Effector memory CD8-positive, alpha-beta T cell (primary cell): ENCODE measurements at regions not wholly inside any gene's neighbourhood (a gene's known extent, or its start where the extent isn't known, plus 50 kb on each side); places are given as distances from the start of the nearest gene placed in this dataset.

Source experiments
- ATAC-seq: fragments of 150-1000 bp; cut with Tn5 transposase; replicated peaks from 2 replicates; pipeline ENCODE4 v1.10.0; 2021; ENCODE audit warnings: mild to moderate bottlenecking, moderate library complexity
- DNase-seq, 3 experiments: peaks; one replicate each; pipeline ENCODE4 v3.0.0; 2021
- H3K27ac Mint-ChIP-seq, 2 donors: one replicate each; pipeline ENCODE4 v1.8.0; 2022; ENCODE audit warnings: mild to moderate bottlenecking in 2 of 2, mixed read lengths in 2 of 2, moderate library complexity in 2 of 2
- H3K27me3 Mint-ChIP-seq, 2 donors: one replicate each; pipeline ENCODE4 v1.8.0; 2022; ENCODE audit warnings: mixed read lengths in 2 of 2
- H3K36me3 Mint-ChIP-seq: one replicate; pipeline ENCODE4 v1.8.0; 2022; ENCODE audit warnings: mild to moderate bottlenecking, moderate library complexity, mixed read lengths; ENCODE audit not compliant: insufficient read depth
- H3K4me1 Mint-ChIP-seq, 2 donors: one replicate each; pipeline ENCODE4 v1.8.0; 2022; ENCODE audit warnings: low read depth in 2 of 2, mixed read lengths in 2 of 2
- H3K4me3 Mint-ChIP-seq, 2 donors: one replicate each; pipeline ENCODE4 v1.8.0; 2022; ENCODE audit warnings: mild to moderate bottlenecking in 2 of 2, mixed read lengths in 2 of 2, moderate library complexity in 2 of 2
- H3K9me3 Mint-ChIP-seq, 2 donors: one replicate each; pipeline ENCODE4 v1.8.0; 2022; ENCODE audit warnings: mixed read lengths in 2 of 2

GRCh38 chr15:61755467-61755866 is 304.8 kb downstream of the VPS13C start:
- peaks cover 19 to 56% of the 10 kb centered on the region in 2 donors for H3K27me3 Mint-ChIP-seq
- H3K9me3 Mint-ChIP-seq: no peaks in the 10 kb centered on the region
- no peak for ATAC-seq
- H3K27ac Mint-ChIP-seq: no peak overlapping the region
- H3K4me1 Mint-ChIP-seq: no peaks in the 10 kb centered on the region
- DNase-seq: no peak
- no peaks in the 10 kb centered on the region for H3K36me3 Mint-ChIP-seq
- H3K4me3 Mint-ChIP-seq: no peak overlapping the region

GRCh38 chr15:61753018-61753710 is 307.1 kb downstream of the VPS13C start:
- ATAC-seq: peak; percentile 24
- no peak overlapping the region for H3K27ac Mint-ChIP-seq

DNA sequence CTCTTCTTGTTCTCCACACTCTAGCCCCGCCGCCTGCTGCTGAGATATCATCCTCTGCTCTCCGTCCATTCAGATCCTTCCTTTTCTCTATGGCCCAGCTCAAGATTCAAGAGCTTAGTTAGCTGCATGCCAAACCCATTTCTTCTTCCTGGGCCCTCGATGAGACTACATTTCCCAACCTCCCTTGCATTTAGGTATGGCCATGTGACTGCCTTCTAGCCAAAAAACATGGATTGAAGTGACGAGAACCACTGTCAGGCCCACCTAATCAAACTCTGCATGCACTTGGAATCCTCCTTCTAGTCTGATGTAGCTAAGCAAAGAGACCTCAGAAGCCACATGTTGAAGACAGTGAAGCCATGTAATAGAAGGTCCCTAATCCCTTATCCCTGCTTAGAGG is 308.2 kb downstream of the VPS13C start:
- no peak overlapping the region for H3K4me3 Mint-ChIP-seq
- H3K4me1 Mint-ChIP-seq: no peaks in the 10 kb centered on the region

More at GRCh38 chr15:61753018-61753710, 307.1 kb downstream of the VPS13C start:
- no peaks in the 10 kb centered on the region for H3K4me1 Mint-ChIP-seq
- H3K4me3 Mint-ChIP-seq: no peak overlapping the region
- peaks cover 5 to 33% of the 10 kb centered on the region in 2 donors for H3K27me3 Mint-ChIP-seq
- DNase-seq: no peak
- no peaks in the 10 kb centered on the region for H3K36me3 Mint-ChIP-seq
- H3K9me3 Mint-ChIP-seq: no peaks in the 10 kb centered on the region

DNA sequence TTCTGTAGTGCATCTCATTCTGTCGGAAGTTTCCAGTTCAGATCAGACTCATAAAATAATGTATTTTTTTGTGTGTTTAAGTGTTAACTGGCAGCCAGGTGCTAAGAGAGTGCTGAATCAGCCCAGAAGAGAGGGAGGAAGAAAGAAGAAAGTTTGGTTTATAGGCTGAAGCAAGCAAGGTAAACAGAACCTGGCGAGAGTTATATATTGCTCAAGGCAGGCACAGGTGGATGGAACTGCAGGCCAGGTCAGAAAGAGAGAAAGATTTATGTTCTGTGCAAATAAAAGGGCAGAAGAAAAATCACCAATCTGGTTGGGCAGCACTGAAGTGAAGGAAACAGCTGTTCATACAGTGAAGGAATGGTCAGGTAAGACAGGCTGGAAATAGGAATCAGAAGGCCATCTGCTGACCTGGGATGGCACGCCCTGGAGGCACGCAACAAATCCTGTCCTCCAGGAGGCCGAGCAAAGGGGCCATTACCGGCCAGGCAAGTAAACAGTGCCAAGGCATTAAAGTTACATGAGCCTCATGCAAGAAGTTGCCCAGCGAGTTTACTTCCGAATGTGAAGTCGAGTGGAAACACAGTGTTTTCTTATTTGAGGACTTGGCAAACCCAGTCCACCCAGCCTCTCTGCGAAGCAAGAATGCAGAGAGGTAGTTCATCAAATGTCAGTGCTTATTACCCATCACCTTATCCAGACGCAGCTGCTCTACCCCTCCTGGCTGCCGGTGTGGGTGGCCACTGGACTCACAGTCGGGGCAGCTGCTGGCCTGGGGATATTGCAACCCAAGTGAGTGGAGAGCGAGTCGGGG is 309.8 kb downstream of the VPS13C start:
- no peak for DNase-seq
- Mint-ChIP-seq H3K27me3 (peaks cover 6 to 15% of the 10 kb centered on the region in 2 donors), H3K27ac (no peak overlapping the region), H3K4me3 (no peak overlapping the region), H3K9me3 (no peaks in the 10 kb centered on the region), H3K36me3 (no peaks in the 10 kb centered on the region), H3K4me1 (no peaks in the 10 kb centered on the region)
- no peak for ATAC-seq

More for the DNA sequence above, 308.2 kb downstream of the VPS13C start:
- DNase-seq: no peak
- Mint-ChIP-seq H3K27me3 (peaks cover 5 to 22% of the 10 kb centered on the region in 2 donors), H3K36me3 (no peaks in the 10 kb centered on the region), H3K9me3 (no peaks in the 10 kb centered on the region), H3K27ac (no peak overlapping the region)
- no peak for ATAC-seq

DNA sequence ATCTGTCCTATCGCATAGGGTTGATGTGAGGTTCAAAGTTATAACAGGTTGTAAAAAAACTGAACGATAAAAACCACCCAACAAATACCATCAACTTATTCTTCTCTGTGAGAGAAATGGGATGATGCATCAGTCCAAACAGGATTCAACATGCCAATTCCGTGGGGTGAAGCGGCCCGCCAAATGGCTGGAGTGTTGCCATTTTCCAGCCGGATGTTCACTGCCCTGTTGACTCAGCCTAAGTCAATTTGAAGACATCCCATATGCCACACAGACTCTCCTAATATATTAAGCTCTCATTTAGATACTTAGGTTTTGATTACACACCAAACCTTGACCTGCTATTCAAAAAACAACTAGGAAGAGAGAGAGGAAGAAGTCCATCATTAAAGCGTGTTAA is 311.1 kb downstream of the VPS13C start:
- Mint-ChIP-seq H3K36me3 (no peaks in the 10 kb centered on the region), H3K4me1 (no peaks in the 10 kb centered on the region), H3K27me3 (peaks cover 16 to 19% of the 10 kb centered on the region in 2 donors), H3K27ac (no peak overlapping the region), H3K4me3 (no peak overlapping the region), H3K9me3 (no peaks in the 10 kb centered on the region)
- ATAC-seq (no peak), DNase-seq (no peak)

DNA sequence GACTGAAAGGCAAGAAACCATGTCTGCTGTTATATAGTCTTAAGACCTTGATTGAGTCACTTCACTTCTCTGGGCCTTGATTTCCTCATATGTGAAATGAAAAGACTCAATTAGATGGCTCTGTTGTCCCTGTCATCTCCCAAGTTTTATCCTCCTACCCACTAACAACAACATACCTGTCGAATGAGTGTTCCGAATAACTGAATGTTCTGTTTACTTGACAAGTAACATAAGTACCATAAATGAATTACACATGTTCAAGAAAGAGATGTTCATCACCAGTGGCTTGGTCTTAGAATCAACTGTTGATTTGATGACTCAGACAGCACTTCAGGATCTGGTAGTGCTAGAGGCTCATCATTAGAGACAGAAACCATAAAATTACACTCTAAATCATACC is 311.7 kb downstream of the VPS13C start:
- Mint-ChIP-seq H3K4me1 (no peaks in the 10 kb centered on the region), H3K36me3 (no peaks in the 10 kb centered on the region), H3K27me3 (peaks cover 18 to 21% of the 10 kb centered on the region in 2 donors), H3K4me3 (no peak overlapping the region), H3K27ac (no peak overlapping the region), H3K9me3 (no peaks in the 10 kb centered on the region)
- DNase-seq (no peak), ATAC-seq (no peak)

DNA sequence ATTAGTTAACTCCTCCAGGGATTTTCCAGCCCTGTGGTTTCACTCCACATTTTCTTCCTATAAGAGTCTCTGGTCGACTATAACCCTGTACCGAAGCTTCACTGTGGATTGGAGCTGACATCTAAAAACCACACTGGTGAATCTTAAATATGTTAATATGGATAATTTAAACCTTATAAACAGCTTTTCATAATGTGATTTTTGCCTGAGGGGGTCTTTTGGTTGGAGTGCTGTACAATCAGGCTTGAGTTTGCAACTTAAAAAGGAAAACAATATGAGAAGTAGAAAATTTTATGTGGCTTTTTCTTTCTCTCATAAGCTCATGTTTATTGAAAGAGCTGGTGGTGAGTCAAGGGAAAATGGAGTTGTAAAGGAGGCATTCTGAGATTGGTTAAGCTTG is 313.7 kb downstream of the VPS13C start:
- Mint-ChIP-seq H3K27me3 (peaks cover 25 to 29% of the 10 kb centered on the region in 2 donors), H3K36me3 (no peaks in the 10 kb centered on the region), H3K27ac (no peak overlapping the region), H3K9me3 (no peaks in the 10 kb centered on the region), H3K4me1 (no peaks in the 10 kb centered on the region), H3K4me3 (no peak overlapping the region)
- DNase-seq (no peak), ATAC-seq (no peak)

DNA sequence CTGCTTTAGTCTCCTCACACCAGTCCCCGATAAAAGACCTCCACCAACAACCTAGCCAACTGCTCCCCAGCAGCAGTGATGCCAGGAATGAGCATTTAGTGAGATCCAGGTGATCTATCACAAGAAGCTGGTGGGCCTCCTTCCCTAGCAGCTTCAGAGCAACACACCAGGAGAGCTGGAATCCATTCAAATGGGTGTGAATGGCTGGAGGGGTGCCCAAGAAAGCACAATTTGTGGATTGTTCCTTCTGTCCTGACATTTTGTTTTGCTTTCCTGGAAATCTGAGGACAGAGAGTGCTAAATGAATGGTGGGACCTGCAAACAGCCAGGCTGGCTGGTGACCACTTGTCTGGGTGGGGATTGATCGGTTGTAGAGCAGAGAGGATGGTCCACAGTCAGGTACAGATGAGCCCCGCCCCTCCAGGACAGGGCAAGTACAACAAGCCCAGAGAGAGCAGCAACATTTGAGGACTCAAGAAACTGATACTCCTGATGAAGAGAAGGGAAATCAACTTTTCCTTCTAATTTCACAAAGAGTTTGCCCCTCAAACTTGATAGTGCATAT is 316.8 kb downstream of the VPS13C start:
- H3K36me3 Mint-ChIP-seq: no peaks in the 10 kb centered on the region
- no peak overlapping the region for H3K4me3 Mint-ChIP-seq
- H3K4me1 Mint-ChIP-seq: no peaks in the 10 kb centered on the region

DNA sequence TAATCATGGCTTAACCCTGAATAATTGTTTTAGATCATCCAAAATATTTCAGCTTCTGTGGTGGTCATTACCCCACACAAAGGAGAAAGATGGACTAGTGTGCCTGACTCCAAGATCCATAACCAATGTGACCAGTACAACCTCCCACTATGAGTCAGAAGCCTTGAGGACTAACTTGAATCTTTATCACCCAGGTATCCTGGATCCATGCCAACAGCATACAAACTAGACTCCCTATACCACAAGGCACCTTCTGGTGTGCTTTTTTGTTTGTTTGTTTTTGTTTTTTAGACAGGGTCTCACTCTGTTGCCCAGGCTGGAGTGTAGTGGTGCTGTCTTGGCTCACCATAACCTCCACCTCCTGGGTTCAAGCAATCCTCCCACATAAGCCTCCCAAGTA is 317.7 kb downstream of the VPS13C start:
- Mint-ChIP-seq H3K27me3 (peaks cover 25 to 29% of the 10 kb centered on the region in 2 donors), H3K4me3 (no peak overlapping the region), H3K9me3 (no peaks in the 10 kb centered on the region), H3K27ac (no peak overlapping the region), H3K36me3 (no peaks in the 10 kb centered on the region), H3K4me1 (no peaks in the 10 kb centered on the region)
- ATAC-seq (no peak), DNase-seq (no peak)

More for the DNA sequence above, 316.8 kb downstream of the VPS13C start:
- Mint-ChIP-seq H3K27ac (no peak overlapping the region), H3K27me3 (peaks cover 25 to 29% of the 10 kb centered on the region in 2 donors), H3K9me3 (no peaks in the 10 kb centered on the region)
- DNase-seq (no peak), ATAC-seq (no peak)

DNA sequence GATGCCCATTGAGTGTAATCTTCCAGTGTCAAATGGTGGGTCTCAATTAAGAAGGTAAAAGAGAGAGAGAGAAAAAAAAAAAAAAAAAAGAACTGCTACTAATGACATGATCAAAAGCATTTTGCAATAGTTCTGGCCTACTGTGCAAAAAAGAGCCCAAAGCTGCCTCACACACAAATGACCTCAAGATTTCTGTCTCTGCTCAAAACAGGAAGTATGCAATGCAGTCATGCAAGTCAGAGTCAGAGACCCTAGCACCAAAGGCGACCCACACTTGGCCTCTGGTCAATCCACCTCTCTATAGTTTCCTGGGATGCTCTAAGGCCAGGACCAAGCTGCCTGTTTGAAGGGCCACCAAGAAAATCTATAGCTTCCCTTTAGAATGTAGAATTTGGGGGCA is 323.5 kb downstream of the VPS13C start:
- ATAC-seq: no peak

DNA sequence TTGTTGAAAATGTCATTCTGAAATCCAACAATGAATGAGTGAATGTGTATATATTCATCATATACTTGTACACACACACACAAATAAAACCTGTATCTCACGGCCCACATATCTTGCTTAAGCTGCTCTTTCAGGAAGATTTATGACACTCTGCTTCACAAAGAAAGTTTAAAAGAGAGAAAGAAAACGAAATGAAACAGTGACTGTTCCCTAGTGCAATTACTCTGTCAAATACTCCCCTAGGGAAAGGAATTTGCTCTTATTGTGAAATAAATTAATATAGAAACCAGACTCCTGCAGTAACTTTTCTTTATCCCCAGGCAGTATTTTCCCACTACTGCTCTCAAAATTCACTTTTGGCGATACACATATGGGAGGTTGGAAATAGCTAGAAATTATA is 329.1 kb downstream of the VPS13C start:
- DNase-seq (no peak), ATAC-seq (no peak)
- no peak overlapping the region for H3K4me3 Mint-ChIP-seq
- H3K4me1 Mint-ChIP-seq: no peaks in the 10 kb centered on the region
- no peaks in the 10 kb centered on the region for H3K9me3 Mint-ChIP-seq
- H3K36me3 Mint-ChIP-seq: no peaks in the 10 kb centered on the region
- no peak overlapping the region for H3K27ac Mint-ChIP-seq
- peaks cover 38 to 46% of the 10 kb centered on the region in 2 donors for H3K27me3 Mint-ChIP-seq

More for the DNA sequence above, 323.5 kb downstream of the VPS13C start:
- H3K9me3 Mint-ChIP-seq: no peaks in the 10 kb centered on the region
- H3K4me3 Mint-ChIP-seq: no peak overlapping the region
- no peaks in the 10 kb centered on the region for H3K4me1 Mint-ChIP-seq
- H3K27me3 Mint-ChIP-seq: peaks cover 9 to 15% of the 10 kb centered on the region in 2 donors
- H3K36me3 Mint-ChIP-seq: no peaks in the 10 kb centered on the region
- DNase-seq: no peak
- H3K27ac Mint-ChIP-seq: no peak overlapping the region

- Mint-ChIP-seq H3K4me3 (no peak overlapping the region), H3K27me3 (peaks cover 41 to 57% of the 10 kb centered on the region in 2 donors), H3K9me3 (no peaks in the 10 kb centered on the region), H3K4me1 (no peaks in the 10 kb centered on the region), H3K36me3 (no peaks in the 10 kb centered on the region), H3K27ac (no peak overlapping the region)
- ATAC-seq (no peak), DNase-seq (no peak)
Observed at GRCh38 chr15:61729646-61730045, 330.6 kb downstream of the VPS13C start.

DNA sequence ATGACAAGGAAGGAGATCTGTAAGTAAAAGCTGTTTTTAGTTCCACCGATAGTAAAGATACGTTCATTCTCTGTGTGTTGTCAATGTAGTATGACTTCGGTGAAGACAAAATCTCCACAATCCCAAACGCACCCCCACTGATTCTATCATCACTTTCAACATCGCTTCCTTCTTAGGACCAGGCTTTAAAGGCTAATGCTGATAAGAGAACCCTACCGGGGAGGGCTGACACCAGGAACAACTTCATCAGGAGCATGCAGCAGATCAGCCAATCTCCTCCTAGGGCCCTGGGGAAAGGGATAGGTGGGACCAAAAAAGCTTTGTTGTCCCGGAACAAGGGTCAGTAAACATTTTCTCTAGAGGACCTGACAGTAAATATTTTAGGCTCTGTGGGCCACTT is 334.1 kb downstream of the VPS13C start:
- DNase-seq (no peak), ATAC-seq (no peak)
- peaks cover 47 to 60% of the 10 kb centered on the region in 2 donors for H3K27me3 Mint-ChIP-seq
- no peak overlapping the region for H3K4me3 Mint-ChIP-seq
- H3K4me1 Mint-ChIP-seq: no peaks in the 10 kb centered on the region
- H3K9me3 Mint-ChIP-seq: no peaks in the 10 kb centered on the region
- H3K27ac Mint-ChIP-seq: no peak overlapping the region
- no peaks in the 10 kb centered on the region for H3K36me3 Mint-ChIP-seq

DNA sequence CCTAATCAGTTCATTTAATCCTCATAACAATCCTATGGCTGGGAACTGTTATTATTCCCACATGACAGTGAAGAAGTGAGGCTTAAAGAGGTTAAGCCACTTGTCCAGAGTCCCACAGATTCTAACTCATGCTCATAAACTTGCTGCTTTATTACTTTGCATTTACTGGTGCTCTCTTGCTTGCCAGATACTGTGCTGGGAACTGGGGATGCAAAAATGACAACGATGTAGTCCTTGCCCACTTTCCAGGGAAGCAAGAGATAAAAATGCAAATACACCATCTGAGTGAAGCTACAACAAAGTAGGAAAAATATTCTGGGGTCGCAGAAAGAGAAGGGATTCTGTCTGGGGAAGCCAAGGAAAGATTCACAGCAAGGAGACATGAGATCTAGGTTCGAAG is 335.0 kb downstream of the VPS13C start:
- H3K27me3 Mint-ChIP-seq: peaks cover 47 to 59% of the 10 kb centered on the region in 2 donors
- no peaks in the 10 kb centered on the region for H3K36me3 Mint-ChIP-seq
- no peaks in the 10 kb centered on the region for H3K4me1 Mint-ChIP-seq
- no peak overlapping the region for H3K4me3 Mint-ChIP-seq
- H3K9me3 Mint-ChIP-seq: no peaks in the 10 kb centered on the region
- ATAC-seq (no peak), DNase-seq (no peak)
- no peak overlapping the region for H3K27ac Mint-ChIP-seq
